ENCODE measurements at regions not wholly inside any gene's neighbourhood (a gene's known extent, or its start where the extent isn't known, plus 50 kb on each side); places are given as distances from the start of the nearest gene placed in this dataset.

- TF ChIP-seq CTCF (IDR thresholded peaks at IDR 0.05; ENCODE audit: low read length) (no peak), EZH2 (IDR thresholded peaks at IDR 0.05; ENCODE audit: borderline replicate concordance, low read length) (no peak)
Measured at GRCh38 chr1:90346349-90346748, 351.4 kb downstream of the ZNF326 start.
